ENCODE measurements at regions not wholly inside any gene's neighbourhood (a gene's known extent, or its start where the extent isn't known, plus 50 kb on each side); places are given as distances from the start of the nearest gene placed in this dataset.
A peak's percentile ranks its signal among the peaks of the same experiment; 100 is the strongest.

GRCh38 chr9:13963005-13963653 lies 350.8 kb downstream of the NFIB start:
- TF ChIP-seq ZNF462 (CRISPR knock-in tag; IDR thresholded peaks at IDR 0.05): no peak
- TF ChIP-seq REST (IDR thresholded peaks at IDR 0.05; ENCODE audit: unreplicated experiment): no peak
- TF ChIP-seq EZH2 (IDR thresholded peaks at IDR 0.05; ENCODE audit: low read depth, unreplicated experiment): no peak
- no peak for TF ChIP-seq EZH2phosphoT487 (IDR thresholded peaks at IDR 0.05; ENCODE audit: unreplicated experiment)
- no peak for TF ChIP-seq ZNF331 (CRISPR knock-in tag; IDR thresholded peaks at IDR 0.05; ENCODE audit: low read depth)
- TF ChIP-seq JUNB (IDR thresholded peaks at IDR 0.05; ENCODE audit: unreplicated experiment): no peak
- TF ChIP-seq CTCF (conservative IDR thresholded peaks at IDR 0.05; ENCODE audit: low read depth in 2 of 2): no peak
- H3K4me3 Mint-ChIP-seq: no peak overlapping the region
- no peak for DNase-seq (ENCODE audit: low spot score)
- H3F3A ChIP-seq (replicated peaks; ENCODE audit: low read depth): no peaks in the 10 kb centered on the region
- no peaks in the 10 kb centered on the region for H3K36me3 Mint-ChIP-seq (ENCODE audit: low read depth)
- no peaks in the 10 kb centered on the region for H3K36me3 ChIP-seq (ENCODE audit: insufficient read depth)
- H3K27ac ChIP-seq (ENCODE audit: low read depth): no peak overlapping the region
- no peaks in the 10 kb centered on the region for H3K4me1 ChIP-seq (ENCODE audit: insufficient read depth)
- H3K27ac Mint-ChIP-seq: no peak overlapping the region
- peak overlapping the region; percentile 69; the same call in 1 of the 2 replicates for H2AFZ ChIP-seq
- H3K9me2 ChIP-seq (ENCODE audit: insufficient read depth): no peaks in the 10 kb centered on the region
- no peak overlapping the region for H3K4me3 ChIP-seq
- H3K27me3 Mint-ChIP-seq (ENCODE audit: insufficient read depth, low read depth, poor library complexity): no peaks in the 10 kb centered on the region
- no peaks in the 10 kb centered on the region for H3K9me3 Mint-ChIP-seq
- H3K27me3 ChIP-seq (ENCODE audit: insufficient read depth): no peaks in the 10 kb centered on the region
- ATAC-seq: no peak
- no peak overlapping the region for H3K4me2 ChIP-seq
- H4K20me1 ChIP-seq (replicated peaks; ENCODE audit: insufficient read depth): no peaks in the 10 kb centered on the region
- H3K4me1 Mint-ChIP-seq: no peaks in the 10 kb centered on the region
- no peaks in the 10 kb centered on the region for H3K79me2 ChIP-seq (replicated peaks; ENCODE audit: insufficient read depth)

Data from GM23338 (cell line).